HEK293 (cell line): ENCODE measurements at regions not wholly inside any gene's neighbourhood (a gene's known extent, or its start where the extent isn't known, plus 50 kb on each side); places are given as distances from the start of the nearest gene placed in this dataset.

ENCODE experiments used
- CTCF ChIP-seq: fragments of 450-650 bp; formaldehyde crosslinking; IDR thresholded peaks from 2 replicates; pipeline ENCODE4 v1.5.1; 2016; ENCODE audit warnings: missing biosample characterization, missing genetic modification characterization
- ZFP3 ChIP-seq: fragments of 450-650 bp; formaldehyde crosslinking; IDR thresholded peaks from 2 replicates; pipeline ENCODE4 v1.5.1; 2016; ENCODE audit warnings: low read depth, missing biosample characterization, missing genetic modification characterization
- ZNF624 ChIP-seq: fragments of 450-650 bp; formaldehyde crosslinking; IDR thresholded peaks from 2 replicates; pipeline ENCODE4 v1.5.1; 2017; ENCODE audit warnings: missing biosample characterization, missing genetic modification characterization

- TF ChIP-seq CTCF (tag by site-specific recombination) = no peak
- no peak for TF ChIP-seq ZFP3 (tag by site-specific recombination)
- no peak for TF ChIP-seq ZNF624 (tag by site-specific recombination)
Measured at GRCh38 chr3:175898194-175898593, 1039.1 kb downstream of the NAALADL2 start.
